Endothelial cell of umbilical vein (primary cell): ENCODE measurements at regions not wholly inside any gene's neighbourhood (a gene's known extent, or its start where the extent isn't known, plus 50 kb on each side); places are given as distances from the start of the nearest gene placed in this dataset.
"Not testable (repeated sequence)": the region's sequence is repeated elsewhere in the genome, so short reads cannot be mapped to it uniquely, and the experiment has no call there.

Experiments used
- BruUV-seq: library from RNA; stranded (reverse); fragments of 400-500 nt; replicated peaks from 2 replicates; lab custom pipeline; 2021; lab: Mats Ljungman, UMichigan
- CTCF ChIA-PET: fragments of 300-600, 350-600 bp; sonication (Branson Sonifier 250); formaldehyde crosslinking; loops from one replicate; lab custom pipeline; 2021; ENCODE audit warnings: antibody characterized with exemption, inconsistent platforms; lab: Charles Lee
- POLR2A ChIA-PET: fragments of 300-600, 350-600 bp; sonication (Branson Sonifier 250); formaldehyde crosslinking; loops from one replicate; lab custom pipeline; 2021; ENCODE audit warnings: antibody characterized with exemption, inconsistent platforms; lab: Charles Lee
- DNase-seq: peaks from one replicate; pipeline ENCODE4 v3.0.0-alpha.2; 2011; ENCODE audit warnings: low read depth, low spot score
- FAIRE-seq: peaks from 2 replicates; lab custom pipeline; 2011; peaks lifted over from hg19 to GRCh38; lab: Jason Lieb, UNC
- H2AFZ ChIP-seq: 2 replicates; pipeline ENCODE4 v1.6.0; 2012; ENCODE audit warnings: low read depth, low read length, control low read depth, inconsistent platforms
- H3K27ac ChIP-seq: 2 replicates; pipeline ENCODE4 v1.5.1; 2011; ENCODE audit warnings: low read depth, mild to moderate bottlenecking, control low read depth, low read length, moderate library complexity; ENCODE audit not compliant: insufficient read depth
- H3K27me3 ChIP-seq, 2 experiments: 2 replicates each; pipeline versions ENCODE4 v1.6.0 to v1.6.1; 2011; ENCODE audit warnings: low read length in 2 of 2, mixed read lengths in 1 of 2; ENCODE audit not compliant: control insufficient read depth in 2 of 2, insufficient read depth in 2 of 2
- H3K36me3 ChIP-seq, 2 experiments: 2 replicates in 1 of 2; 3 replicates in 1 of 2; pipeline ENCODE4 v1.5.1; 2011; ENCODE audit warnings: low read length in 2 of 2, mild to moderate bottlenecking in 1 of 2, moderate library complexity in 1 of 2; ENCODE audit not compliant: control insufficient read depth in 2 of 2, insufficient read depth in 2 of 2; ENCODE audit errors: extremely low read depth in 1 of 2
- H3K4me1 ChIP-seq: 3 replicates; pipeline ENCODE4 v1.5.1; 2011; ENCODE audit warnings: mild to moderate bottlenecking, low read length; ENCODE audit not compliant: control insufficient read depth, insufficient read depth; ENCODE audit errors: extremely low read depth
- H3K4me2 ChIP-seq: 2 replicates; pipeline ENCODE4 v1.6.1; 2011; ENCODE audit warnings: low read length, control low read depth, mixed read lengths; ENCODE audit not compliant: insufficient read depth
- H3K4me3 ChIP-seq, 3 experiments: fragments of 200-600 bp in 1 of 3; sonication (generic), shearing (Covaris generic) in 1 of 3; replicated peaks in 1 of 3; 2 replicates each; pipeline ENCODE4 v1.5.1; 2011 to 2016; ENCODE audit warnings: control low read depth in 3 of 3, low read length in 3 of 3, mild to moderate bottlenecking in 2 of 3, inconsistent platforms in 1 of 3, low read depth in 1 of 3, moderate library complexity in 1 of 3; ENCODE audit not compliant: insufficient read depth in 1 of 3
- H3K79me2 ChIP-seq: 2 replicates; pipeline ENCODE4 v1.6.0; 2012; ENCODE audit warnings: low read length, inconsistent platforms; ENCODE audit not compliant: control insufficient read depth, insufficient read depth
- H3K9ac ChIP-seq: replicated peaks from 2 replicates; pipeline ENCODE3; 2011; ENCODE audit warnings: low read length, control low read depth; ENCODE audit not compliant: insufficient read depth; ENCODE audit errors: extremely low read depth
- H3K9me1 ChIP-seq: replicated peaks from 3 replicates; pipeline ENCODE4 v1.6.0; 2011; ENCODE audit warnings: mild to moderate bottlenecking, low read length; ENCODE audit not compliant: control insufficient read depth, insufficient read depth; ENCODE audit errors: extremely low read depth
- H3K9me3 ChIP-seq: replicated peaks from 2 replicates; pipeline ENCODE4 v1.5.1; 2012; ENCODE audit warnings: low read length, inconsistent platforms; ENCODE audit not compliant: control insufficient read depth, insufficient read depth
- H4K20me1 ChIP-seq: replicated peaks from 2 replicates; pipeline ENCODE3; 2011; ENCODE audit warnings: mild to moderate bottlenecking, low read length; ENCODE audit not compliant: control insufficient read depth, insufficient read depth; ENCODE audit errors: extremely low read depth
- GATA2 ChIP-seq: IDR thresholded peaks from 2 replicates; pipeline ENCODE4 v1.7.0; 2011; ENCODE audit warnings: low read depth, mild to moderate bottlenecking, moderate library complexity, mixed read lengths, low read length; ENCODE audit not compliant: insufficient read length, insufficient read depth
- MYC ChIP-seq: IDR thresholded peaks from one replicate; pipeline ENCODE4 v1.6.1; 2011; ENCODE audit warnings: mild to moderate bottlenecking, low read depth, low read length
- POLR2A ChIP-seq: IDR thresholded peaks from 2 replicates; pipeline ENCODE4 v1.6.1; 2012; ENCODE audit warnings: low read depth, mild to moderate bottlenecking, control low read depth, low read length
- POLR2AphosphoS5 ChIP-seq: IDR thresholded peaks from 2 replicates; pipeline ENCODE4 v1.6.1; 2012; ENCODE audit warnings: low read depth, mild to moderate bottlenecking, control low read depth, low read length, moderate library complexity; ENCODE audit not compliant: insufficient read depth
- dilution Hi-C: fragments of 300-500 bp; cut with MboI; formaldehyde crosslinking; loops from one replicate; pipeline ENCODE4 v1.15.0; 2019; ENCODE audit warnings: low sequenced_read_pairs; ENCODE audit not compliant: extremely low pct_ligation_motif_present
- intact Hi-C: fragments of 100-400 bp; cut with micrococcal nuclease; formaldehyde crosslinking; loops from one replicate; pipeline ENCODE4 v1.10.0; 2022
- TF ChIP-seq, protein P1 (sequence below): IDR thresholded peaks from 2 replicates; pipeline ENCODE4 v1.6.1; 2011; ENCODE audit not compliant: insufficient read depth, insufficient read length

DNA sequence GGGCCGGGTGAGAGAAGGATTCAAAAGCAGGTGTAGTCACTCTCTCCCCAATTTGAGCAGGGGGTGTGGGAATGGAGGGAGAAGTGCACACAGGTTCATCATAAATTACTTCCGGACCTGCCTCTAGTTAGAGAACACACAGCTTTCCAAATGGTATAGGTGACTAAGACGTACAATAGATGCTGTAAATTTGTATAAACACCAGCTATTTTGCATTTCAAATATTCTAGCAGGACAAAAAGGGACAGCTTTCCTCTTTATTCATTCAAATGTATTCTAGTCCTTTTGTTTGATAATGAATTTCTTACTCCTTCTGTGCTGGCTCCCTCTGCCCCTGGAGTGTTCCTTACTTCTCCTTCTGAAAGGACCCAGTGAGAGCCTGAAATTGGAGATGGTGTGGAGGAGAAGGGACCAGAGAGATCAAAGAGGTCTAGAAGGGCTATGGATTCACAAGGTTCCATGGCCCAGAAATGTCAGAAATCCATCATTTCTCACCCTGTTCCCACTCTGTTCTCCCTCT lies 53.2 kb upstream of the SH3BP4 start:
- no peaks in the 10 kb centered on the region for H3K4me1 ChIP-seq
- H3K36me3 ChIP-seq: no peaks in the 10 kb centered on the region
- no peaks in the 10 kb centered on the region for H4K20me1 ChIP-seq
- H3K79me2 ChIP-seq: no peaks in the 10 kb centered on the region
- no TSS peak for BruUV-seq
- H3K9me3 ChIP-seq: no peaks in the 10 kb centered on the region
- no peak overlapping the region for H3K9ac ChIP-seq
- no peak overlapping the region for H2AFZ ChIP-seq
- intact Hi-C loops (no loop called here), dilution Hi-C loops (no loop called here)
- H3K27ac ChIP-seq: no peak overlapping the region
- FAIRE-seq: no peak
- no peaks in the 10 kb centered on the region for H3K9me1 ChIP-seq
- no peak overlapping the region for H3K4me3 ChIP-seq
- no peak for DNase-seq
- H3K27me3 ChIP-seq: peaks cover 0 to 3% of the 10 kb centered on the region in 2 experiments
- TF ChIP-seq, protein P1, sequence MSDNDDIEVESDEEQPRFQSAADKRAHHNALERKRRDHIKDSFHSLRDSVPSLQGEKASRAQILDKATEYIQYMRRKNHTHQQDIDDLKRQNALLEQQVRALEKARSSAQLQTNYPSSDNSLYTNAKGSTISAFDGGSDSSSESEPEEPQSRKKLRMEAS: no peak
- no peak for TF ChIP-seq MYC
- no peak for TF ChIP-seq POLR2AphosphoS5
- TF ChIP-seq POLR2A: no peak
- TF ChIP-seq GATA2: no peak
- ChIA-PET POLR2A (no interaction called here), CTCF (no interaction called here)
- no peak overlapping the region for H3K4me2 ChIP-seq

DNA sequence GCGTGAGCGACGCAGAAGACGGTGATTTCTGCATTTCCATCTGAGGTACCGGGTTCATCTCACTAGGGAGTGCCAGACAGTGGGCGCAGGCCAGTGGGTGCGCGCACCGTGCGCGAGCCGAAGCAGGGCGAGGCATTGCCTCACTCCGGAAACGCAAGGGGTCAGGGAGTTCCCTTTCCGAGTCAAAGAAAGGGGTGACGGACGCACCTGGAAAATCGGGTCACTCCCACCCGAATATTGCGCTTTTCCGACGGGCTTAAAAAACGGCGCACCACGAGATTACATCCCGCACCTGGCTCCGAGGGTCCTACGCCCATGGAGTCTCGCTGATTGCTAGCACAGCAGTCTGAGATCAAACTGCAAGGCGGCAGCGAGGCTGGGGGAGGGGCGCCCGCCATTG lies 63.4 kb upstream of the SH3BP4 start:
- H3K79me2 ChIP-seq, intact Hi-C loops, H2AFZ ChIP-seq, H3K27me3 ChIP-seq, H3K9me1 ChIP-seq, DNase-seq, H3K9me3 ChIP-seq, H3K9ac ChIP-seq, FAIRE-seq, H3K36me3 ChIP-seq, H3K4me3 ChIP-seq, H4K20me1 ChIP-seq, POLR2A ChIA-PET, H3K27ac ChIP-seq, dilution Hi-C loops, BruUV-seq, H3K4me2 ChIP-seq, H3K4me1 ChIP-seq: not testable (repeated sequence)
- CTCF ChIA-PET: interaction anchor here (1.1 kb wide), 1 partner anchor 218 kb away, joined by 3 read pairs; no protein-coding TSS in a partner anchor
